ENCODE measurements at regions not wholly inside any gene's neighbourhood (a gene's known extent, or its start where the extent isn't known, plus 50 kb on each side); places are given as distances from the start of the nearest gene placed in this dataset.

DNA sequence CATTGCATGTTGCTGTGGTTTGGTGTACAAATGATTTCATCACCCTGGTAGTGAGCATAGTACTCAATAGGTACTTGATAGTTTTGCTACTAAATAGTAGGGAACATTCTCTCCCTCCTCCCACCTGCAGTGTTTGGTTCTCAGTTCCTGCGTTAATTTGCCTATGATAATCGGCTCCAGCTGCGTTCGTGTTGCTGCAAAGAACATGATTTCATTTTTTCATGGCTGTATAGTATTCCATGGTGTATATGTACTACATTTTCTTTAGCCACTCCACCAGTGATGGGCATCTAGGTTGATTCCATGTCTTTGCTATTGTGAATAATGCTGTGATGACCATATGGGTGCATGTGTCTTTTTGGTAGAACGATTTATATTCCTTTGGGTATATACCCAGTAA is 903.4 kb downstream of the TTLL7 start:
- intact Hi-C loops (cut with DNase I; ENCODE audit: low total_unique reads) = no loop called here
- no peak for DNase-seq
- H3K4me1 ChIP-seq = no peaks in the 10 kb centered on the region
- WGBS, 5 donors = 96 to 100% (median 96%) methylated on average over 5 of the region's 5 CpGs
- TF ChIP-seq POLR2AphosphoS5 (IDR thresholded peaks at IDR 0.05) (no peak), EP300 (IDR thresholded peaks at IDR 0.05) (no peak), POLR2A (IDR thresholded peaks at IDR 0.05) (no peak)
- TF ChIP-seq, protein P1, sequence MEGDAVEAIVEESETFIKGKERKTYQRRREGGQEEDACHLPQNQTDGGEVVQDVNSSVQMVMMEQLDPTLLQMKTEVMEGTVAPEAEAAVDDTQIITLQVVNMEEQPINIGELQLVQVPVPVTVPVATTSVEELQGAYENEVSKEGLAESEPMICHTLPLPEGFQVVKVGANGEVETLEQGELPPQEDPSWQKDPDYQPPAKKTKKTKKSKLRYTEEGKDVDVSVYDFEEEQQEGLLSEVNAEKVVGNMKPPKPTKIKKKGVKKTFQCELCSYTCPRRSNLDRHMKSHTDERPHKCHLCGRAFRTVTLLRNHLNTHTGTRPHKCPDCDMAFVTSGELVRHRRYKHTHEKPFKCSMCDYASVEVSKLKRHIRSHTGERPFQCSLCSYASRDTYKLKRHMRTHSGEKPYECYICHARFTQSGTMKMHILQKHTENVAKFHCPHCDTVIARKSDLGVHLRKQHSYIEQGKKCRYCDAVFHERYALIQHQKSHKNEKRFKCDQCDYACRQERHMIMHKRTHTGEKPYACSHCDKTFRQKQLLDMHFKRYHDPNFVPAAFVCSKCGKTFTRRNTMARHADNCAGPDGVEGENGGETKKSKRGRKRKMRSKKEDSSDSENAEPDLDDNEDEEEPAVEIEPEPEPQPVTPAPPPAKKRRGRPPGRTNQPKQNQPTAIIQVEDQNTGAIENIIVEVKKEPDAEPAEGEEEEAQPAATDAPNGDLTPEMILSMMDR (IDR thresholded peaks at IDR 0.05) = no peak
- H3K27me3 ChIP-seq = no peaks in the 10 kb centered on the region
- no peak overlapping the region for H3K27ac ChIP-seq
- peaks cover 0 to 6% (median 0%) of the 10 kb centered on the region in 4 donors for H3K9me3 ChIP-seq
- H3K36me3 ChIP-seq = no peaks in the 10 kb centered on the region
- no peak overlapping the region for H3K4me3 ChIP-seq

DNA sequence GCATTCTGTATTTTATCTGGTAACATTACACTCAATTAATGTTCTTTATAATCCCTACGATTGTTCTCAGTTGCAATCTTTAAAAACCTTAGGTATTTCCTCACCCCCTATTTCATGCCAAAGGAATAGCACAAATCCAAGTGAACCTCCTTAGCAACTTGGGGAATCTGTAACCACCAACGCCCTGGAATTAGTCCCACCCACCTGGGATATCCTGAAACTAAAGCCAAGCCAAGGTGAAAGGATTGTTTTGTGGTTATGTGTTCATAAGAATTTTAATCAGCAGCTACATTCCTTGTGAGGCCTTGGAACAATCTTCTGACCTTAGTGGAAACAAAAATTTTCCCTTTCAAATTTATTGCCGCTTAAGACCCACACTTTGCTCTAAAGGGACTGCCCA is 908.7 kb downstream of the TTLL7 start:
- H3K27me3 ChIP-seq = no peaks in the 10 kb centered on the region
- no peak for TF ChIP-seq POLR2AphosphoS5 (IDR thresholded peaks at IDR 0.05)
- TF ChIP-seq POLR2A (IDR thresholded peaks at IDR 0.05) = no peak
- TF ChIP-seq, protein P1 (IDR thresholded peaks at IDR 0.05) = no peak
- TF ChIP-seq EP300 (IDR thresholded peaks at IDR 0.05) = no peak
- no peak for DNase-seq
- no peak overlapping the region for H3K27ac ChIP-seq
- H3K4me3 ChIP-seq = no peak overlapping the region
- peaks cover 0 to under 1% (median 0%) of the 10 kb centered on the region in 4 donors for H3K9me3 ChIP-seq
- H3K4me1 ChIP-seq = no peaks in the 10 kb centered on the region
- intact Hi-C loops (cut with DNase I; ENCODE audit: low total_unique reads) = no loop called here
- 57 to 69% (median 64%) methylated on average over 3 of the region's 3 CpGs for WGBS, 5 donors
- no peaks in the 10 kb centered on the region for H3K36me3 ChIP-seq

DNA sequence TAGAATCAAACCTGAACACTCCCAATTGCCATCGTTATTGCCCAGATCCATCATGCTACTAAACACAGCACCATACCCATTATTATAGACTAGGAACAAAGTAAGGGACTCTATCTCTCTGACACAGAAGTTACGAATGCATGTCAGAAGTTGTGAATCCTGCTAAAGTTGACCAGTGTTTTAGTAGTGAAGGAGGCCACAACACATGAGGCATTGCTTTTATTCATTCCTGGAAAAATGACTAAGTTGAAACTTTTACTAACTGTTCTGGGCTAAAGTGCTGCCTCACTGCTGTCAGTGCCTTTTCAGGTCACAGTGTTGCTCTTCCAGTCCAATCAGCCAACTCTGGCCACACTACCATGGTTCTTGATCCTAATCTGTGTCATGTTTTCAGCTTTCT is 911.1 kb downstream of the TTLL7 start:
- TF ChIP-seq, protein P1 (IDR thresholded peaks at IDR 0.05) = no peak
- TF ChIP-seq POLR2AphosphoS5 (IDR thresholded peaks at IDR 0.05) (no peak), EP300 (IDR thresholded peaks at IDR 0.05) (no peak), POLR2A (IDR thresholded peaks at IDR 0.05) (no peak)
- no peak for DNase-seq
- Histone ChIP-seq H3K36me3 (no peaks in the 10 kb centered on the region), H3K4me3 (no peak overlapping the region), H3K27ac (no peak overlapping the region), H3K27me3 (no peaks in the 10 kb centered on the region), H3K9me3 (no peaks in the 10 kb centered on the region), H3K4me1 (no peaks in the 10 kb centered on the region)
- 93 to 98% (median 95%) methylated on average over 2 of the region's 2 CpGs for WGBS, 5 donors
- intact Hi-C loops (cut with DNase I; ENCODE audit: low total_unique reads) = no loop called here

DNA sequence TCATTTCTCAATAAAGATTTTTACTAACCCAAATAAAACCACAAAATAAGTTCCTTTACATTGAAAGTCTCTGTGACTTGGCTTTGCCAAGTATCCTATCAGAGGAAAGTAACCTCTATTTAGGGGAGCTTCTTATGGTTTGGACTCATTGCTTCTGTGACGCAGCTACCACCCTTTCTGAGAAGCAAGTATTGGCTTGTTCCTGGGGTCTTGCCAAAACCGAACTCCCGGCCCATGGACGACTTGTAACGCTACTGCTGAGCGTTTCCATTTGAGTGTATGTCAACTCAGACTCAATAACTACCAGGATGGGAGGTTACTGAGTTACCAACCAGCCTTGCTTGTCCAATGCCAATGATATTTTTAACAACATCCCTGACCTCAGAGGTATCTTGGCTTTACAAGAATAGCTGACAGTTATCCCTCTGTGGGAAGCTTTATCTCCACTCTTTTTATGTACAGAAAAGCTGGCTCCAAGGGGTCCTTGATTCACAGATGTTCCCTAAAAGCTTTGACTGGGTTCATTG is 911.9 kb downstream of the TTLL7 start:
- no peak overlapping the region for H3K27ac ChIP-seq
- no peaks in the 10 kb centered on the region for H3K36me3 ChIP-seq
- H3K9me3 ChIP-seq = no peaks in the 10 kb centered on the region
- H3K4me1 ChIP-seq = no peaks in the 10 kb centered on the region
- H3K4me3 ChIP-seq = no peak overlapping the region
- TF ChIP-seq EP300 (IDR thresholded peaks at IDR 0.05) (no peak), POLR2AphosphoS5 (IDR thresholded peaks at IDR 0.05) (no peak), POLR2A (IDR thresholded peaks at IDR 0.05) (no peak)
- TF ChIP-seq, protein P1 (IDR thresholded peaks at IDR 0.05) = no peak
- 87 to 95% (median 93%) methylated on average over 6 of the region's 6 CpGs for WGBS, 5 donors
- DNase-seq = no peak
- no peaks in the 10 kb centered on the region for H3K27me3 ChIP-seq
- intact Hi-C loops (cut with DNase I; ENCODE audit: low total_unique reads) = no loop called here

Data from stomach (tissue), 8 donors.